A549 (cell line): ENCODE measurements at regions not wholly inside any gene's neighbourhood (a gene's known extent, or its start where the extent isn't known, plus 50 kb on each side); places are given as distances from the start of the nearest gene placed in this dataset.

Experiments
- CHD4 ChIP-seq: fragments of 200-600 bp; sonication (generic); IDR thresholded peaks from 2 replicates; pipeline ENCODE4 v1.6.1; 2016; ENCODE audit warnings: antibody characterized with exemption, mild to moderate bottlenecking, borderline replicate concordance
- EP300 ChIP-seq, 2 experiments: fragments of >200 bp; sonication (Bioruptor Twin); formaldehyde crosslinking; IDR thresholded peaks; 2 replicates in 1 of 2; 3 replicates in 1 of 2; pipeline ENCODE4 v1.6.1; 2016 to 2017
- JUNB ChIP-seq: fragments of >200 bp; sonication (Bioruptor Twin); formaldehyde crosslinking; IDR thresholded peaks from 2 replicates; pipeline ENCODE4 v1.6.1; 2016
- TF ChIP-seq, protein P1 (sequence below): fragments of >200 bp; sonication (Bioruptor Twin); formaldehyde crosslinking; IDR thresholded peaks from 3 replicates; pipeline ENCODE4 v1.5.1; 2016

DNA sequence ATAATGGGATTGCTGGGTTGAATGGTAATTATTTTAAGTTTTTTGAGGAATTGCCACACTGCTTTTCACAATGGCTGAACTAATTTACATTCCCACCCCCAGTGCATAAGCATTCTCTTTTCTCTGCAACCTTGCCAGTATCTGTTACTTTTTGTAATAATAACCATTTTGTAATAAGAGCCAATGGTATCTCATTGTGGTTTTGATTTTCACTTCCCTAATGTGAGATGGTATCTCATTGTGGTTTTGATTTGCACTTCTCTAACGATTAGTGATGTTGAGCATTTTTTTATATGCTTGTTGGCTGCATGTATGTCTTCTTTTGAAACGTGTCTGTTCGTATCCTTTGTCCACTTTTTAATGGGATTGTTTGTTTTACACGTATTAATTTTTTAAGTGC lies 213.1 kb upstream of the HDX start:
- TF ChIP-seq, protein P1, sequence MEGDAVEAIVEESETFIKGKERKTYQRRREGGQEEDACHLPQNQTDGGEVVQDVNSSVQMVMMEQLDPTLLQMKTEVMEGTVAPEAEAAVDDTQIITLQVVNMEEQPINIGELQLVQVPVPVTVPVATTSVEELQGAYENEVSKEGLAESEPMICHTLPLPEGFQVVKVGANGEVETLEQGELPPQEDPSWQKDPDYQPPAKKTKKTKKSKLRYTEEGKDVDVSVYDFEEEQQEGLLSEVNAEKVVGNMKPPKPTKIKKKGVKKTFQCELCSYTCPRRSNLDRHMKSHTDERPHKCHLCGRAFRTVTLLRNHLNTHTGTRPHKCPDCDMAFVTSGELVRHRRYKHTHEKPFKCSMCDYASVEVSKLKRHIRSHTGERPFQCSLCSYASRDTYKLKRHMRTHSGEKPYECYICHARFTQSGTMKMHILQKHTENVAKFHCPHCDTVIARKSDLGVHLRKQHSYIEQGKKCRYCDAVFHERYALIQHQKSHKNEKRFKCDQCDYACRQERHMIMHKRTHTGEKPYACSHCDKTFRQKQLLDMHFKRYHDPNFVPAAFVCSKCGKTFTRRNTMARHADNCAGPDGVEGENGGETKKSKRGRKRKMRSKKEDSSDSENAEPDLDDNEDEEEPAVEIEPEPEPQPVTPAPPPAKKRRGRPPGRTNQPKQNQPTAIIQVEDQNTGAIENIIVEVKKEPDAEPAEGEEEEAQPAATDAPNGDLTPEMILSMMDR, result no peak
- no peak for TF ChIP-seq CHD4
- no peak for TF ChIP-seq EP300 (IDR thresholded peaks at IDR 0.05)
- no peak for TF ChIP-seq JUNB
